Nephron (organoid): ENCODE measurements at regions not wholly inside any gene's neighbourhood (a gene's known extent, or its start where the extent isn't known, plus 50 kb on each side); places are given as distances from the start of the nearest gene placed in this dataset.

ENCODE experiments used
- H3K27ac Mint-ChIP-seq, 3 experiments: 2 replicates each; pipeline ENCODE4 v1.8.0; 2020; ENCODE audit warnings: mixed read lengths in 3 of 3, mild to moderate bottlenecking in 2 of 3, moderate library complexity in 1 of 3
- H3K27me3 Mint-ChIP-seq: 2 replicates; pipeline ENCODE4 v1.8.0; 2021; ENCODE audit warnings: low read depth, mild to moderate bottlenecking, moderate library complexity, mixed read lengths
- H3K36me3 Mint-ChIP-seq: 2 replicates; pipeline ENCODE4 v1.8.0; 2020; ENCODE audit warnings: low read depth, mixed read lengths
- H3K4me1 Mint-ChIP-seq: 2 replicates; pipeline ENCODE4 v1.8.0; 2020; ENCODE audit warnings: mixed read lengths
- H3K4me3 Mint-ChIP-seq, 3 experiments: 2 replicates each; pipeline ENCODE4 v1.8.0; 2020; ENCODE audit warnings: mild to moderate bottlenecking in 3 of 3, mixed read lengths in 3 of 3, moderate library complexity in 2 of 3
- H3K9me3 Mint-ChIP-seq: 2 replicates; pipeline ENCODE4 v1.8.0; 2020; ENCODE audit warnings: mixed read lengths
- CTCF ChIP-seq, 3 experiments: fragments of 200-600 bp; sonication (generic); IDR thresholded peaks; one replicate each; pipeline ENCODE4 v1.5.0; 2021; ENCODE audit warnings: antibody characterized with exemption in 3 of 3; ENCODE audit not compliant: unreplicated experiment in 3 of 3

GRCh38 chr6:115668781-115669180 lies 391.9 kb downstream of the FRK start:
- no peak for TF ChIP-seq CTCF (IDR thresholded peaks at IDR 0.05; ENCODE audit: unreplicated experiment in 3 of 3)
- Mint-ChIP-seq H3K4me1 (no peaks in the 10 kb centered on the region), H3K27me3 (peaks cover 4% of the 10 kb centered on the region), H3K27ac (no peak overlapping the region), H3K9me3 (no peaks in the 10 kb centered on the region), H3K36me3 (no peaks in the 10 kb centered on the region), H3K4me3 (no peak overlapping the region)

DNA sequence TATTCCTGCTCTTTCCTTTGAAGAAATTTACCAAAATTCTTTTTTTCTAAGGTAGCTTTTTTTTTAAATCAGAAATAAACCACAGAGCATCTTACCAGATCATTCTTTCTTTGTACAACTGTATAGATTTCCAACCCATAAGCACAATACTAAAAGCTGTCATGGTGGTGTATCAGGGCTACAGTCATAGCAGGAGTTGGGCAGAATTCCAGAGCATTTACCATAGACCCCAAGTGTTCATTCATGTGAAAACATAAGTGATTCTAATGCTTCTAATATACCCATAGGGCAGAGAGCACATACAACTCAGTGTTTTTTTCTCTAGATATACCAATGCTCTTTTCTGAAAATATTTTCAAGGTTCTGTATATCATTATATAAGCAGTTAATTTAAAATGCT lies 392.5 kb downstream of the FRK start:
- Mint-ChIP-seq H3K4me3 (no peak overlapping the region), H3K36me3 (no peaks in the 10 kb centered on the region), H3K9me3 (no peaks in the 10 kb centered on the region), H3K27me3 (peaks cover 4% of the 10 kb centered on the region), H3K27ac (no peak overlapping the region), H3K4me1 (no peaks in the 10 kb centered on the region)
- TF ChIP-seq CTCF (IDR thresholded peaks at IDR 0.05; ENCODE audit: unreplicated experiment in 3 of 3): no peak

DNA sequence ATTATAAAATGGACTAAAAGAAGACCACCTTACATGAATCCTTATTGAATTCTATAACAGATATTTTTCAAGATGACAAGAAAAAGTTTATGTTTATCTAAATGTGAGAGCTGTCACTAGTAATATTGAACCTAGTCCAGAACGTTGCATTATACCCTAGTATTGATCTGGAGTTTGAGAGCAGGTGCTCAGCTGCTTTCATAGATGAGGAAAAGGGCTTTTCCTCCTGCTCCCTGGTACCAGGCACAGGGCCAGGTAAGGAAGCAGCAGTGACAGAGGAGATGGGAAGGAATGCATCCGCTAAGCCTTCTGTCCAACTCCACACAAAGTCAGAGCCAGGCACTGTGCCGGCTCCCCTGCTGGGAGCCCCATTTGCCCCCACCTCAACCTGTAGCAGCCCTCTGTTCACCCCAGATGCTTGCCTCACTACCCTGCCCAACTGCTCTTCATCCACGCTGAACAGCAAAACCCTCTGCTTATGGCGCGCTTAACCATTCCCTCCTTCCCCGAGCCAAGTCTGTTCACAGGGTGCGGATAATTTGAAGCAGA lies 393.1 kb downstream of the FRK start:
- Mint-ChIP-seq H3K4me1 (no peaks in the 10 kb centered on the region), H3K36me3 (no peaks in the 10 kb centered on the region)
- no peak for TF ChIP-seq CTCF (IDR thresholded peaks at IDR 0.05; ENCODE audit: unreplicated experiment in 3 of 3)

GRCh38 chr6:115666997-115667396 lies 393.7 kb downstream of the FRK start:
- Mint-ChIP-seq H3K9me3 (no peaks in the 10 kb centered on the region), H3K4me3 (no peak overlapping the region), H3K4me1 (no peaks in the 10 kb centered on the region), H3K27me3 (peaks cover 4% of the 10 kb centered on the region), H3K27ac (no peak overlapping the region), H3K36me3 (no peaks in the 10 kb centered on the region)
- no peak for TF ChIP-seq CTCF (IDR thresholded peaks at IDR 0.05; ENCODE audit: unreplicated experiment in 3 of 3)

More for the DNA sequence above, 393.1 kb downstream of the FRK start:
- H3K4me3 Mint-ChIP-seq: no peak overlapping the region
- peaks cover 4% of the 10 kb centered on the region for H3K27me3 Mint-ChIP-seq
- no peaks in the 10 kb centered on the region for H3K9me3 Mint-ChIP-seq
- no peak overlapping the region for H3K27ac Mint-ChIP-seq

GRCh38 chr6:115665310-115665709 lies 395.4 kb downstream of the FRK start:
- no peak overlapping the region for H3K27ac Mint-ChIP-seq
- no peak overlapping the region for H3K4me3 Mint-ChIP-seq

More at GRCh38 chr6:115665310-115665709, 395.4 kb downstream of the FRK start:
- TF ChIP-seq CTCF (IDR thresholded peaks at IDR 0.05; ENCODE audit: unreplicated experiment in 3 of 3): no peak
- H3K4me1 Mint-ChIP-seq: no peaks in the 10 kb centered on the region
- no peaks in the 10 kb centered on the region for H3K9me3 Mint-ChIP-seq
- H3K27me3 Mint-ChIP-seq: peaks cover 4% of the 10 kb centered on the region
- no peaks in the 10 kb centered on the region for H3K36me3 Mint-ChIP-seq
